A549 (cell line): ENCODE measurements at regions not wholly inside any gene's neighbourhood (a gene's known extent, or its start where the extent isn't known, plus 50 kb on each side); places are given as distances from the start of the nearest gene placed in this dataset.

Experiments
- ATAC-seq, 2 experiments: fragments of 200-7000 bp in 1 of 2; fragments of >200 bp in 1 of 2; cut with Nextera tagmentation in 1 of 2; cut with Tn5 transposase in 1 of 2; 3 replicates each; pipeline versions ENCODE4 v1.8.0 to v1.9.1; 2018 to 2020; ENCODE audit warnings: mild to moderate bottlenecking in 1 of 2, moderate library complexity in 1 of 2
- CTCF ChIA-PET: fragments of 300-600 bp; sonication (Branson Sonifier 250); formaldehyde crosslinking; extraction: SDS; loops from one replicate; lab custom pipeline; 2021; ENCODE audit warnings: antibody characterized with exemption, inconsistent platforms; lab: Yijun Ruan, JAX
- POLR2A ChIA-PET: fragments of 350-600 bp; formaldehyde crosslinking; extraction: SDS; loops from one replicate; lab custom pipeline; 2021; ENCODE audit warnings: antibody characterized with exemption, inconsistent platforms; lab: Yijun Ruan, JAX
- DNase-seq, 2 experiments: peaks; one replicate each; pipeline versions ENCODE4 v3.0.0 to v3.0.0-alpha.2; 2011 to 2016; ENCODE audit warnings: low read depth in 1 of 2, low spot score in 1 of 2
- FAIRE-seq: peaks from 2 replicates; lab custom pipeline; 2011; peaks lifted over from hg19 to GRCh38; lab: Jason Lieb, UNC
- H3K27ac ChIP-seq, 2 experiments: fragments of >200 bp; sonication (Bioruptor Twin); formaldehyde crosslinking; 3 replicates each; pipeline ENCODE4 v1.5.1; 2016 to 2017
- H3K4me1 ChIP-seq: fragments of >200 bp; sonication (Bioruptor Twin); formaldehyde crosslinking; 3 replicates; pipeline ENCODE4 v1.6.1; 2016
- H3K4me2 ChIP-seq: fragments of >200 bp; sonication (Bioruptor Twin); formaldehyde crosslinking; 3 replicates; pipeline ENCODE4 v1.6.1; 2016
- H3K4me3 ChIP-seq: fragments of >200 bp; sonication (Bioruptor Twin); formaldehyde crosslinking; 3 replicates; pipeline ENCODE4 v1.5.1; 2016
- H3K9me3 ChIP-seq: fragments of >200 bp; sonication (Bioruptor Twin); formaldehyde crosslinking; 3 replicates; pipeline ENCODE4 v1.6.1; 2016
- ATOH8 ChIP-seq: fragments of 250-450 bp; sonication (Bioruptor Pico); IDR thresholded peaks from 2 replicates; pipeline ENCODE4 v1.5.0; 2020; ENCODE audit warnings: low read depth, mild to moderate bottlenecking, moderate library complexity
- BCL3 ChIP-seq: fragments of >200 bp; sonication (Bioruptor Twin); formaldehyde crosslinking; IDR thresholded peaks from 3 replicates; pipeline ENCODE4 v1.6.1; 2016
- BHLHE40 ChIP-seq: IDR thresholded peaks from 2 replicates; pipeline ENCODE4 v1.6.1; 2012; ENCODE audit warnings: low read depth, low read length, inconsistent platforms
- CBX2 ChIP-seq: fragments of 200-600 bp; sonication (generic); IDR thresholded peaks from 2 replicates; pipeline ENCODE4 v1.6.1; 2016; ENCODE audit warnings: low read depth, mild to moderate bottlenecking, borderline replicate concordance
- CEBPB ChIP-seq, 2 experiments: fragments of >200 bp in 1 of 2; sonication (Bioruptor Twin) in 1 of 2; formaldehyde crosslinking in 1 of 2; IDR thresholded peaks; 2 replicates each; pipeline ENCODE4 v1.6.1; 2012 to 2016
- EHMT2 ChIP-seq: fragments of 200-600 bp; sonication (generic); IDR thresholded peaks from 2 replicates; pipeline ENCODE4 v1.6.1; 2016; ENCODE audit warnings: antibody characterized with exemption, low read depth, mild to moderate bottlenecking, moderate library complexity
- FOXS1 ChIP-seq: fragments of 250-450 bp; sonication (Bioruptor Pico); IDR thresholded peaks from 2 replicates; pipeline ENCODE4 v1.5.0; 2020; ENCODE audit warnings: mild to moderate bottlenecking, moderate library complexity
- HES2 ChIP-seq: fragments of >200 bp; sonication (Bioruptor Twin); formaldehyde crosslinking; IDR thresholded peaks from 2 replicates; pipeline ENCODE4 v1.6.1; 2016
- HMGXB4 ChIP-seq: fragments of 250-450 bp; sonication (Bioruptor Pico); IDR thresholded peaks from 2 replicates; pipeline ENCODE4 v1.5.0; 2021; ENCODE audit warnings: mild to moderate bottlenecking, moderate library complexity, borderline replicate concordance
- HOXA7 ChIP-seq: fragments of 250-450 bp; sonication (Bioruptor Pico); IDR thresholded peaks from 2 replicates; pipeline ENCODE4 v1.5.0; 2020; ENCODE audit warnings: mild to moderate bottlenecking, moderate library complexity
- MAZ ChIP-seq: fragments of 150-350 bp; IDR thresholded peaks from 2 replicates; pipeline ENCODE4 v1.6.1; 2014; ENCODE audit warnings: antibody characterized with exemption, low read depth, low read length, borderline replicate concordance
- MYC ChIP-seq: IDR thresholded peaks from 2 replicates; pipeline ENCODE4 v1.6.1; 2012; ENCODE audit warnings: mild to moderate bottlenecking, inconsistent platforms, low read length, improper control_type of control experiment, borderline replicate concordance
- PBX3 ChIP-seq: IDR thresholded peaks from 2 replicates; pipeline ENCODE4 v1.6.1; 2012
- PHF8 ChIP-seq: fragments of 200-600 bp; sonication (generic); IDR thresholded peaks from 2 replicates; pipeline ENCODE4 v1.6.1; 2016; ENCODE audit warnings: low read depth, mild to moderate bottlenecking, antibody characterized with exemption, moderate library complexity, borderline replicate concordance
- POLR2AphosphoS2 ChIP-seq: conservative IDR thresholded peaks from 2 replicates; pipeline ENCODE4 v1.6.1; 2012; ENCODE audit warnings: low read length, improper control_type of control experiment, inconsistent platforms
- RARB ChIP-seq: fragments of 250-450 bp; sonication (Bioruptor Pico); IDR thresholded peaks from 2 replicates; pipeline ENCODE4 v1.8.0; 2021; ENCODE audit warnings: mild to moderate bottlenecking, moderate library complexity
- RFX5 ChIP-seq: fragments of 450-650 bp; IDR thresholded peaks from 2 replicates; pipeline ENCODE4 v1.7.1; 2014; ENCODE audit warnings: antibody characterized with exemption, mild to moderate bottlenecking, moderate library complexity
- SMC3 ChIP-seq: fragments of >200 bp; sonication (Bioruptor Twin); formaldehyde crosslinking; IDR thresholded peaks from 3 replicates; pipeline ENCODE4 v1.6.1; 2018; ENCODE audit warnings: inconsistent platforms
- TFCP2L1 ChIP-seq: fragments of 250-450 bp; sonication (Bioruptor Pico); IDR thresholded peaks from 2 replicates; pipeline ENCODE4 v1.5.0; 2021; ENCODE audit warnings: mild to moderate bottlenecking
- USF2 ChIP-seq: fragments of 450-650 bp; IDR thresholded peaks from 2 replicates; pipeline ENCODE4 v1.6.1; 2014; ENCODE audit warnings: antibody characterized with exemption
- ZFP36 ChIP-seq: fragments of 450-650 bp; IDR thresholded peaks from 2 replicates; pipeline ENCODE4 v1.6.1; 2014; ENCODE audit warnings: borderline replicate concordance; ENCODE audit not compliant: partially characterized antibody
- ZNF302 ChIP-seq: fragments of 250-450 bp; sonication (Bioruptor Pico); IDR thresholded peaks from 2 replicates; pipeline ENCODE4 v1.9.0; 2021; ENCODE audit warnings: inconsistent platforms, mild to moderate bottlenecking, moderate library complexity
- WGBS: methylation state at CpG from one replicate; pipeline ENCODE4 v1.1.6; 2017; ENCODE audit errors: missing lambda C conversion rate; 5-methylcytosine and 5-hydroxymethylcytosine counted together

GRCh38 chrX:42988700-42989099 lies 210.7 kb upstream of the PPP1R2C start (continued):
- TF ChIP-seq CBX2, result no peak

GRCh38 chrX:42992199-42992943 lies 214.4 kb upstream of the PPP1R2C start:
- WGBS, result 14% methylated on average over 3 of the region's 3 CpGs
- H3K9me3 ChIP-seq, result no peaks in the 10 kb centered on the region
- H3K4me1 ChIP-seq, result no peaks in the 10 kb centered on the region
- no peak for TF ChIP-seq PHF8
- TF ChIP-seq CEBPB (IDR thresholded peaks at IDR 0.05), result no peak
- no peak for TF ChIP-seq BHLHE40
- no peak for TF ChIP-seq ZFP36
- no peak for TF ChIP-seq RFX5
- no peak for TF ChIP-seq FOXS1 (CRISPR knock-in tag)
- no peak for TF ChIP-seq TFCP2L1 (CRISPR knock-in tag)
- no peak for TF ChIP-seq SMC3
- no peak for TF ChIP-seq MYC
- TF ChIP-seq EHMT2, result no peak
- TF ChIP-seq HES2, result no peak
- TF ChIP-seq POLR2AphosphoS2, result no peak
- no peak for TF ChIP-seq ATOH8 (CRISPR knock-in tag)
- TF ChIP-seq RARB (CRISPR knock-in tag), result no peak
- TF ChIP-seq MAZ, result no peak
- TF ChIP-seq HOXA7, result no peak
- no peak for TF ChIP-seq USF2
- TF ChIP-seq, all 56 proteins: peak for 0
- ChIA-PET POLR2A (no interaction called here), CTCF (no interaction called here)
- Histone ChIP-seq H3K4me2 (no peak overlapping the region), H3K4me3 (no peak overlapping the region), H3K27ac (no peak overlapping the region)
- DNase-seq (peak in 1 of 2 experiments; percentile 5), FAIRE-seq (no peak), ATAC-seq (no peak)

- TF ChIP-seq TFCP2L1 (CRISPR knock-in tag) (no peak), BCL3 (no peak), PHF8 (no peak), ZNF302 (no peak), FOXS1 (CRISPR knock-in tag) (no peak), HES2 (no peak), HMGXB4 (CRISPR knock-in tag) (no peak), POLR2AphosphoS2 (no peak), MYC (no peak), PBX3 (no peak)
- ATAC-seq, result no peak
- no peaks in the 10 kb centered on the region for H3K4me1 ChIP-seq
- 49% methylated on average over 3 of the region's 3 CpGs for WGBS
- H3K4me3 ChIP-seq, result no peak overlapping the region
- ChIA-PET CTCF (no interaction called here), POLR2A (no interaction called here)
- no peak for DNase-seq
- no peak overlapping the region for H3K27ac ChIP-seq
- H3K9me3 ChIP-seq, result no peaks in the 10 kb centered on the region
- H3K4me2 ChIP-seq, result no peak overlapping the region
- FAIRE-seq, result no peak
These were observed 218.9 kb upstream of the PPP1R2C start for GRCh38 chrX:42996861-42997260.
